Mammary epithelial cell (primary cell): ENCODE measurements at regions not wholly inside any gene's neighbourhood (a gene's known extent, or its start where the extent isn't known, plus 50 kb on each side); places are given as distances from the start of the nearest gene placed in this dataset.

Experiments
- EZH2 ChIP-seq: IDR thresholded peaks from 2 replicates; pipeline ENCODE4 v1.6.1; 2012; ENCODE audit warnings: low read length, inconsistent platforms, borderline replicate concordance
- TF ChIP-seq, protein P1 (sequence below), 2 donors: IDR thresholded peaks in 1 of 2; conservative IDR thresholded peaks in 1 of 2; 2 replicates each; pipeline ENCODE4 v1.5.1; 2011 to 2012; ENCODE audit warnings: inconsistent platforms in 2 of 2, low read length in 2 of 2, mild to moderate bottlenecking in 2 of 2, control low read depth in 1 of 2, low read depth in 1 of 2; ENCODE audit not compliant: insufficient read depth in 1 of 2; ENCODE audit errors: extremely low read depth in 1 of 2

DNA sequence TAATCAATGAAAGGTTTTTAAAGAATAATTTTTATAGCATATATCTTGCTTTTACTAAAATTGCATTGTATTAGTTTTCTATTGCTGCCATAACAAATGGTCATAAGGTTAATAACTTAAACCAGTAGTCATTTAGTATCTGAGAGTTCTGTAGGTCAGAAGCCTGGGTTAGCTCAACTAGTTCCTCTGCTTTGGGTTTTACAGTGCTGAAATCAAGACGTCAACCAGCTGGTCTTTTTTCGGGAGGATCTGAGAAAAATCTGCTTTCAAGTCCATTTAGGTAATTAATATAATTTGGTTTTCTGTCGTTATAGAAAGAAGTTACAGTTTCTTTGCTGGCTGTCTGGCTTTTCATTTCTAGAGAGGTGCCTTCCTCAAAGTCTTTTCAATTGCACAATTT is 577.7 kb downstream of the MRPL39 start:
- TF ChIP-seq, protein P1, sequence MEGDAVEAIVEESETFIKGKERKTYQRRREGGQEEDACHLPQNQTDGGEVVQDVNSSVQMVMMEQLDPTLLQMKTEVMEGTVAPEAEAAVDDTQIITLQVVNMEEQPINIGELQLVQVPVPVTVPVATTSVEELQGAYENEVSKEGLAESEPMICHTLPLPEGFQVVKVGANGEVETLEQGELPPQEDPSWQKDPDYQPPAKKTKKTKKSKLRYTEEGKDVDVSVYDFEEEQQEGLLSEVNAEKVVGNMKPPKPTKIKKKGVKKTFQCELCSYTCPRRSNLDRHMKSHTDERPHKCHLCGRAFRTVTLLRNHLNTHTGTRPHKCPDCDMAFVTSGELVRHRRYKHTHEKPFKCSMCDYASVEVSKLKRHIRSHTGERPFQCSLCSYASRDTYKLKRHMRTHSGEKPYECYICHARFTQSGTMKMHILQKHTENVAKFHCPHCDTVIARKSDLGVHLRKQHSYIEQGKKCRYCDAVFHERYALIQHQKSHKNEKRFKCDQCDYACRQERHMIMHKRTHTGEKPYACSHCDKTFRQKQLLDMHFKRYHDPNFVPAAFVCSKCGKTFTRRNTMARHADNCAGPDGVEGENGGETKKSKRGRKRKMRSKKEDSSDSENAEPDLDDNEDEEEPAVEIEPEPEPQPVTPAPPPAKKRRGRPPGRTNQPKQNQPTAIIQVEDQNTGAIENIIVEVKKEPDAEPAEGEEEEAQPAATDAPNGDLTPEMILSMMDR (conservative IDR thresholded peaks at IDR 0.05 in 1 of 2, IDR thresholded peaks at IDR 0.05 in 1 of 2; ENCODE audit: extremely low read depth in 1 of 2, insufficient read depth in 1 of 2, low read depth in 1 of 2, low read length in 2 of 2): no peak
- no peak for TF ChIP-seq EZH2
